GM12878 (cell line): ENCODE measurements at regions not wholly inside any gene's neighbourhood (a gene's known extent, or its start where the extent isn't known, plus 50 kb on each side); places are given as distances from the start of the nearest gene placed in this dataset.

ENCODE experiments used
- BACH1 ChIP-seq: fragments of 450-650 bp; IDR thresholded peaks from 2 replicates; pipeline ENCODE4 v1.6.1; 2017; ENCODE audit warnings: mild to moderate bottlenecking, borderline replicate concordance
- CREB1 ChIP-seq: IDR thresholded peaks from 2 replicates; pipeline ENCODE4 v1.6.1; 2012; ENCODE audit warnings: low read depth, mild to moderate bottlenecking, inconsistent platforms
- CREM ChIP-seq: IDR thresholded peaks from 2 replicates; pipeline ENCODE4 v1.6.1; 2014; ENCODE audit warnings: antibody characterized with exemption, low read depth
- DPF2 ChIP-seq: fragments of 450-650 bp; IDR thresholded peaks from 2 replicates; pipeline ENCODE4 v1.6.1; 2017; ENCODE audit warnings: mild to moderate bottlenecking
- E2F8 ChIP-seq: fragments of 450-650 bp; IDR thresholded peaks from 2 replicates; pipeline ENCODE4 v1.6.1; 2018; ENCODE audit warnings: mild to moderate bottlenecking, low read depth, moderate library complexity; ENCODE audit not compliant: partially characterized antibody
- FOXK2 ChIP-seq: fragments of 450-650 bp; IDR thresholded peaks from 2 replicates; pipeline ENCODE4 v1.6.1; 2017; ENCODE audit warnings: mild to moderate bottlenecking, moderate library complexity
- HDGF ChIP-seq: fragments of 450-650 bp; IDR thresholded peaks from 2 replicates; pipeline ENCODE4 v1.6.1; 2016; ENCODE audit warnings: antibody characterized with exemption
- HSF1 ChIP-seq: fragments of 150-350 bp; IDR thresholded peaks from 2 replicates; pipeline ENCODE4 v1.6.1; 2014; ENCODE audit warnings: mild to moderate bottlenecking, low read depth, low read length
- IKZF2 ChIP-seq, 2 experiments: fragments of 450-650 bp; IDR thresholded peaks; 2 replicates each; pipeline ENCODE4 v1.6.1; 2017; ENCODE audit warnings: mild to moderate bottlenecking in 2 of 2, moderate library complexity in 2 of 2
- JUND ChIP-seq: IDR thresholded peaks from 2 replicates; pipeline ENCODE4 v1.6.1; 2012; ENCODE audit warnings: low read depth, mild to moderate bottlenecking, low read length, improper control_type of control experiment, moderate library complexity
- MYB ChIP-seq: fragments of 150-350 bp; IDR thresholded peaks from 2 replicates; pipeline ENCODE4 v1.6.1; 2014; ENCODE audit warnings: mild to moderate bottlenecking, low read depth, low read length, borderline replicate concordance
- NBN ChIP-seq: fragments of 450-650 bp; IDR thresholded peaks from 2 replicates; pipeline ENCODE4 v1.6.1; 2016
- NFYA ChIP-seq: IDR thresholded peaks from 2 replicates; pipeline ENCODE4 v1.6.1; 2011; ENCODE audit warnings: low read depth, mild to moderate bottlenecking, low read length, improper control_type of control experiment, borderline replicate concordance
- NFYB ChIP-seq: IDR thresholded peaks from 2 replicates; pipeline ENCODE4 v1.6.1; 2011; ENCODE audit warnings: low read depth, mild to moderate bottlenecking, low read length, improper control_type of control experiment, moderate library complexity; ENCODE audit not compliant: insufficient read depth
- NR2F1 ChIP-seq: fragments of 450-650 bp; conservative IDR thresholded peaks from 2 replicates; pipeline ENCODE4 v1.6.1; 2017; ENCODE audit warnings: mild to moderate bottlenecking
- POU2F2 ChIP-seq: IDR thresholded peaks from 3 replicates; pipeline ENCODE4 v1.6.1; 2011; ENCODE audit warnings: low read depth, mild to moderate bottlenecking, low read length, borderline replicate concordance
- SKIL ChIP-seq: fragments of 450-650 bp; IDR thresholded peaks from 2 replicates; pipeline ENCODE4 v1.6.1; 2017; ENCODE audit warnings: mild to moderate bottlenecking, low read depth, inconsistent platforms; ENCODE audit not compliant: poor library complexity, severe bottlenecking
- SMC3 ChIP-seq: IDR thresholded peaks from 2 replicates; pipeline ENCODE4 v1.6.1; 2011; ENCODE audit warnings: low read length, improper control_type of control experiment, borderline replicate concordance
- TCF3 ChIP-seq: IDR thresholded peaks from 2 replicates; pipeline ENCODE4 v1.6.1; 2012; ENCODE audit warnings: low read depth, mild to moderate bottlenecking, low read length, borderline replicate concordance; ENCODE audit not compliant: insufficient read depth
- ZBTB4 ChIP-seq: fragments of 450-650 bp; formaldehyde crosslinking; IDR thresholded peaks from 2 replicates; pipeline ENCODE4 v1.4.0; 2022; ENCODE audit warnings: mild to moderate bottlenecking, moderate library complexity
- ZNF217 ChIP-seq: fragments of 450-650 bp; IDR thresholded peaks from 2 replicates; pipeline ENCODE4 v1.6.1; 2017; ENCODE audit warnings: antibody characterized with exemption, mild to moderate bottlenecking
- ZNF622 ChIP-seq: fragments of 450-650 bp; IDR thresholded peaks from 2 replicates; pipeline ENCODE4 v1.6.1; 2017; ENCODE audit warnings: mild to moderate bottlenecking, inconsistent platforms

GRCh38 chr5:116358911-116359418 is 215.7 kb downstream of the SEMA6A start (continued):
- peak; percentile 87 for TF ChIP-seq SKIL
- TF ChIP-seq BACH1 = peak; percentile 94; the same call in 1 of the 2 replicates
- peak; percentile 83; the same call in 1 of the 2 replicates for TF ChIP-seq MYB
- no peak for TF ChIP-seq POU2F2
- peak; percentile 89 for TF ChIP-seq CREM
- no peak for TF ChIP-seq ZBTB4 (CRISPR knock-in tag)
- peak; percentile 99 for TF ChIP-seq IKZF2 (IDR thresholded peaks at IDR 0.05)
- peak; percentile 85 for TF ChIP-seq CREB1
- peak; percentile 55 for TF ChIP-seq E2F8
- no peak for TF ChIP-seq TCF3
- TF ChIP-seq ZNF622 = no peak
- TF ChIP-seq HDGF = peak; percentile 62; the same call in 1 of the 2 replicates
- peak; percentile 99 for TF ChIP-seq ZNF217
- no peak for TF ChIP-seq FOXK2
- peak; percentile 79 for TF ChIP-seq NR2F1
- peak; percentile 97 for TF ChIP-seq NBN
- TF ChIP-seq HSF1 = no peak
- no peak for TF ChIP-seq NFYB
- peak; percentile 100 for TF ChIP-seq DPF2
- TF ChIP-seq SMC3 = no peak
- TF ChIP-seq NFYA = no peak
- TF ChIP-seq JUND = peak; percentile 59; the same call in 1 of the 2 replicates
